H9 (cell line): ENCODE measurements at regions not wholly inside any gene's neighbourhood (a gene's known extent, or its start where the extent isn't known, plus 50 kb on each side); places are given as distances from the start of the nearest gene placed in this dataset.

Source experiments
- DNase-seq: peaks from one replicate; pipeline ENCODE4 v3.0.0-alpha.2; 2017
- H2AFZ ChIP-seq: one replicate; pipeline ENCODE4 v1.6.1; 2013; ENCODE audit warnings: mild to moderate bottlenecking, low read length, control low read depth, moderate library complexity
- H2AK5ac ChIP-seq: 2 replicates; pipeline ENCODE4 v1.6.1; 2013; ENCODE audit warnings: low read length, control low read depth, mixed read lengths; ENCODE audit not compliant: insufficient read length
- H2BK120ac ChIP-seq: one replicate; pipeline ENCODE4 v1.6.1; 2013; ENCODE audit warnings: low read depth, mild to moderate bottlenecking, low read length, control low read depth, inconsistent platforms; ENCODE audit not compliant: poor library complexity, severe bottlenecking
- H2BK12ac ChIP-seq: 2 replicates; pipeline ENCODE4 v1.6.1; 2013; ENCODE audit warnings: low read length, control low read depth, mixed read lengths, low read depth; ENCODE audit not compliant: insufficient read length
- H2BK15ac ChIP-seq: 2 replicates; pipeline ENCODE4 v1.6.1; 2013; ENCODE audit warnings: low read depth, low read length, control low read depth
- H2BK20ac ChIP-seq: one replicate; pipeline ENCODE4 v1.6.1; 2013; ENCODE audit warnings: low read depth, mild to moderate bottlenecking, low read length, control low read depth, inconsistent platforms; ENCODE audit not compliant: poor library complexity, severe bottlenecking
- H2BK5ac ChIP-seq: 2 replicates; pipeline ENCODE4 v1.6.1; 2013; ENCODE audit warnings: low read length, control low read depth, mixed read lengths; ENCODE audit not compliant: insufficient read length
- H3K14ac ChIP-seq: 2 replicates; pipeline ENCODE4 v1.6.1; 2013; ENCODE audit warnings: low read length, control low read depth; ENCODE audit not compliant: insufficient read depth
- H3K18ac ChIP-seq: 2 replicates; pipeline ENCODE4 v1.6.1; 2013; ENCODE audit warnings: low read depth, mild to moderate bottlenecking, mixed read lengths, low read length, control low read depth; ENCODE audit not compliant: insufficient read length
- H3K23ac ChIP-seq: 2 replicates; pipeline ENCODE4 v1.6.1; 2013; ENCODE audit warnings: low read length, control low read depth, mixed read lengths, low read depth; ENCODE audit not compliant: insufficient read length
- H3K23me2 ChIP-seq: 2 replicates; pipeline ENCODE4 v1.6.1; 2013; ENCODE audit warnings: low read depth, mild to moderate bottlenecking, mixed read lengths, low read length, control low read depth; ENCODE audit not compliant: insufficient read length, poor library complexity, severe bottlenecking
- H3K27ac ChIP-seq: 2 replicates; pipeline ENCODE4 v1.5.1; 2013; ENCODE audit warnings: low read length, control low read depth, mixed read lengths, low read depth; ENCODE audit not compliant: insufficient read length
- H3K27me3 ChIP-seq: 2 replicates; pipeline ENCODE4 v1.6.1; 2013; ENCODE audit warnings: low read length, control low read depth, inconsistent platforms; ENCODE audit not compliant: insufficient read depth
- H3K4ac ChIP-seq: 2 replicates; pipeline ENCODE4 v1.6.1; 2013; ENCODE audit warnings: low read depth, mild to moderate bottlenecking, control low read depth, inconsistent platforms, low read length, moderate library complexity
- H3K4me1 ChIP-seq: 2 replicates; pipeline ENCODE4 v1.6.1; 2013; ENCODE audit warnings: low read length, control low read depth, inconsistent platforms; ENCODE audit not compliant: insufficient read depth
- H3K4me2 ChIP-seq: 2 replicates; pipeline ENCODE4 v1.6.1; 2013; ENCODE audit warnings: low read length, control low read depth, mixed read lengths; ENCODE audit not compliant: insufficient read length, insufficient read depth
- H3K56ac ChIP-seq: 2 replicates; pipeline ENCODE4 v1.6.1; 2013; ENCODE audit warnings: low read depth, mild to moderate bottlenecking, mixed read lengths, low read length, control low read depth; ENCODE audit not compliant: insufficient read length
- H3K79me1 ChIP-seq: 2 replicates; pipeline ENCODE4 v1.6.1; 2013; ENCODE audit warnings: low read depth, mild to moderate bottlenecking, moderate library complexity, low read length, control low read depth, inconsistent platforms; ENCODE audit not compliant: insufficient read depth, poor library complexity, severe bottlenecking
- H3K79me2 ChIP-seq: 2 replicates; pipeline ENCODE4 v1.6.1; 2013; ENCODE audit warnings: low read length, control low read depth, inconsistent platforms; ENCODE audit not compliant: insufficient read depth
- H3K9ac ChIP-seq: 2 replicates; pipeline ENCODE4 v1.6.1; 2013; ENCODE audit warnings: low read length, control low read depth, mixed read lengths; ENCODE audit not compliant: insufficient read length; ENCODE audit errors: extremely low read depth
- H3K9me3 ChIP-seq: one replicate; pipeline ENCODE4 v1.6.1; 2013; ENCODE audit warnings: low read depth, low read length, inconsistent platforms; ENCODE audit not compliant: control insufficient read depth
- H3T11ph ChIP-seq: one replicate; pipeline ENCODE4 v1.6.1; 2013; ENCODE audit warnings: mild to moderate bottlenecking, low read length, control low read depth, inconsistent platforms
- H4K20me1 ChIP-seq: one replicate; pipeline ENCODE4 v1.6.1; 2013; ENCODE audit not compliant: control insufficient read depth, insufficient read length, insufficient read depth
- H4K5ac ChIP-seq: 2 replicates; pipeline ENCODE4 v1.6.1; 2013; ENCODE audit warnings: low read depth, mild to moderate bottlenecking, mixed read lengths, low read length, control low read depth; ENCODE audit not compliant: insufficient read length
- H4K8ac ChIP-seq: replicated peaks from 2 replicates; pipeline ENCODE4 v1.6.1; 2013; ENCODE audit warnings: low read length, control low read depth, mixed read lengths, low read depth; ENCODE audit not compliant: insufficient read length
- H4K91ac ChIP-seq: 2 replicates; pipeline ENCODE4 v1.6.1; 2013; ENCODE audit warnings: low read depth, mild to moderate bottlenecking, moderate library complexity, mixed read lengths, low read length, control low read depth; ENCODE audit not compliant: insufficient read length
- H3K27ac Mint-ChIP-seq, 3 experiments: 2 replicates in 2 of 3; 3 replicates in 1 of 3; pipeline ENCODE4 v1.8.0; 2020 to 2021; ENCODE audit warnings: mixed read lengths in 3 of 3, mild to moderate bottlenecking in 1 of 3, moderate library complexity in 1 of 3
- H3K27me3 Mint-ChIP-seq: 2 replicates; pipeline ENCODE4 v1.8.0; 2021; ENCODE audit warnings: low read depth, mild to moderate bottlenecking, moderate library complexity, mixed read lengths
- H3K36me3 Mint-ChIP-seq, 3 experiments: 2 replicates in 2 of 3; 3 replicates in 1 of 3; pipeline ENCODE4 v1.8.0; 2020 to 2021; ENCODE audit warnings: low read depth in 3 of 3, mixed read lengths in 3 of 3; ENCODE audit not compliant: insufficient read depth in 1 of 3
- H3K4me1 Mint-ChIP-seq, 2 experiments: 2 replicates each; pipeline ENCODE4 v1.8.0; 2020; ENCODE audit warnings: mixed read lengths in 2 of 2
- H3K4me3 Mint-ChIP-seq, 2 experiments: 2 replicates in 1 of 2; 3 replicates in 1 of 2; pipeline ENCODE4 v1.8.0; 2020 to 2021; ENCODE audit warnings: mild to moderate bottlenecking in 2 of 2, mixed read lengths in 2 of 2, moderate library complexity in 1 of 2
- H3K9me3 Mint-ChIP-seq, 2 experiments: 2 replicates in 1 of 2; 3 replicates in 1 of 2; pipeline ENCODE4 v1.8.0; 2020; ENCODE audit warnings: mild to moderate bottlenecking in 2 of 2, mixed read lengths in 2 of 2, moderate library complexity in 1 of 2
- WGBS: extraction: QIAGEN DNeasy Blood & Tissue Kit; methylation state at CpG from one replicate; pipeline ENCODE4 v1.1.7; 2013; ENCODE audit warnings: missing lambda C conversion rate, low lambda C conversion rate, mixed read lengths; ENCODE audit not compliant: insufficient read length; ENCODE audit errors: extremely low coverage; 5-methylcytosine and 5-hydroxymethylcytosine counted together
- TF ChIP-seq, protein P1 (sequence below): fragments of 200-600 bp; sonication (generic); conservative IDR thresholded peaks from 3 replicates; pipeline ENCODE4 v1.8.0; 2021; ENCODE audit warnings: antibody characterized with exemption, mild to moderate bottlenecking

DNA sequence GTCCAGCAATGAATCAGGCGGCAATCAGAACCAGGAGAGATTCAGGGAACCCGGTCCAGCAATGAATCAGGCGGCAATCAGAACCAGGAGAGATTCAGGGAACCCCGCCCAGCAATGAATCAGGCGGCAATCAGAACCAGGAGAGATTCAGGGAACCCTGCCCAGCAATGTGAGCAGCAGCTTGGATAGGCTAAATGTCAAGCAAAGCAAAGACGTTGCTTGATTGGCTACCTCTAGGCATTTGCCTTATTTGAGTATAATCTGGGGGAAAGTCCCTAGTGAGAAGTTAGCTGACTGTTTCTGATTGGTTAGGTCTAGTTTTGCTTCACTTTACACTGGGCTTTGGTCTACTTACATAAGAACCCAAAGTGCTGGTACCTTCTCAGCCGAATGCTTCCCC lies 1212.2 kb upstream of the TENM3 start:
- H3K4me2 ChIP-seq: no peak overlapping the region
- no peak overlapping the region for H2AFZ ChIP-seq
- DNase-seq: no peak
- no peaks in the 10 kb centered on the region for H3K9me3 ChIP-seq
- H3K23me2 ChIP-seq: no peaks in the 10 kb centered on the region
- no peak overlapping the region for H3K27ac ChIP-seq
- H3K23ac ChIP-seq: no peak overlapping the region
- no peak overlapping the region for H2BK120ac ChIP-seq
- H4K91ac ChIP-seq: no peak overlapping the region
- TF ChIP-seq, protein P1, sequence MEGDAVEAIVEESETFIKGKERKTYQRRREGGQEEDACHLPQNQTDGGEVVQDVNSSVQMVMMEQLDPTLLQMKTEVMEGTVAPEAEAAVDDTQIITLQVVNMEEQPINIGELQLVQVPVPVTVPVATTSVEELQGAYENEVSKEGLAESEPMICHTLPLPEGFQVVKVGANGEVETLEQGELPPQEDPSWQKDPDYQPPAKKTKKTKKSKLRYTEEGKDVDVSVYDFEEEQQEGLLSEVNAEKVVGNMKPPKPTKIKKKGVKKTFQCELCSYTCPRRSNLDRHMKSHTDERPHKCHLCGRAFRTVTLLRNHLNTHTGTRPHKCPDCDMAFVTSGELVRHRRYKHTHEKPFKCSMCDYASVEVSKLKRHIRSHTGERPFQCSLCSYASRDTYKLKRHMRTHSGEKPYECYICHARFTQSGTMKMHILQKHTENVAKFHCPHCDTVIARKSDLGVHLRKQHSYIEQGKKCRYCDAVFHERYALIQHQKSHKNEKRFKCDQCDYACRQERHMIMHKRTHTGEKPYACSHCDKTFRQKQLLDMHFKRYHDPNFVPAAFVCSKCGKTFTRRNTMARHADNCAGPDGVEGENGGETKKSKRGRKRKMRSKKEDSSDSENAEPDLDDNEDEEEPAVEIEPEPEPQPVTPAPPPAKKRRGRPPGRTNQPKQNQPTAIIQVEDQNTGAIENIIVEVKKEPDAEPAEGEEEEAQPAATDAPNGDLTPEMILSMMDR: no peak
- H3T11ph ChIP-seq: no peak overlapping the region
- Mint-ChIP-seq H3K9me3 (no peaks in the 10 kb centered on the region; a peak in 1 of 5 replicates), H3K4me1 (peaks cover 4 to 10% of the 10 kb centered on the region in 2 experiments), H3K27me3 (no peaks in the 10 kb centered on the region), H3K4me3 (no peak overlapping the region), H3K36me3 (no peaks in the 10 kb centered on the region; a peak in 1 of 7 replicates), H3K27ac (peak overlapping the region in 1 of 3 experiments; percentile 87; a peak in 1 of 7 replicates)
- H2BK12ac ChIP-seq: no peak overlapping the region
- no CpG with 5 or more reads among the region's 7 CpGs for WGBS
- no peaks in the 10 kb centered on the region for H3K79me1 ChIP-seq
- H3K79me2 ChIP-seq: no peaks in the 10 kb centered on the region
- no peak overlapping the region for H3K56ac ChIP-seq
- H2BK20ac ChIP-seq: no peak overlapping the region
- H3K4ac ChIP-seq: no peak overlapping the region
- H3K18ac ChIP-seq: no peak overlapping the region
- H3K14ac ChIP-seq: no peak overlapping the region
- H2BK15ac ChIP-seq: no peak overlapping the region
- no peak overlapping the region for H3K9ac ChIP-seq
- peaks cover 2% of the 10 kb centered on the region; the same call in 1 of the 2 replicates for H3K4me1 ChIP-seq
- H2AK5ac ChIP-seq: no peak overlapping the region
- H4K5ac ChIP-seq: no peak overlapping the region
- H3K27me3 ChIP-seq: no peaks in the 10 kb centered on the region
- H4K8ac ChIP-seq: no peak overlapping the region
- no peaks in the 10 kb centered on the region for H4K20me1 ChIP-seq
- H2BK5ac ChIP-seq: no peak overlapping the region
